HCT116 (cell line): ENCODE measurements at regions not wholly inside any gene's neighbourhood (a gene's known extent, or its start where the extent isn't known, plus 50 kb on each side); places are given as distances from the start of the nearest gene placed in this dataset.

Source experiments
- ATAC-seq: fragments of 200-7000 bp; cut with Tn5 transposase; 2 replicates; pipeline ENCODE4 v1.9.1; 2020; ENCODE audit warnings: mild to moderate bottlenecking, moderate library complexity
- BruUV-seq: library from RNA; stranded (reverse); fragments of 400-500 nt; replicated peaks from 2 replicates; lab custom pipeline; 2021; lab: Mats Ljungman, UMichigan
- CTCF ChIA-PET: fragments of 300-600 bp; sonication (Branson Sonifier 250); formaldehyde crosslinking; loops from one replicate; lab custom pipeline; 2021; ENCODE audit warnings: antibody characterized with exemption; lab: Charles Lee
- POLR2A ChIA-PET: fragments of 300-600, 350-600 bp; sonication (Branson Sonifier 250); formaldehyde crosslinking; loops from one replicate; lab custom pipeline; 2021; ENCODE audit warnings: antibody characterized with exemption; lab: Charles Lee
- RAD21 ChIA-PET, 2 experiments: fragments of 300-600 bp; sonication (Branson Sonifier 250); formaldehyde crosslinking; loops; one replicate each; lab custom pipeline; 2023; ENCODE audit warnings: low total read pairs in 2 of 2; ENCODE audit not compliant: uncharacterized antibody in 2 of 2, unreplicated experiment in 2 of 2, low non-redundant PET in 1 of 2; lab: Charles Lee
- DNase-seq: peaks from one replicate; pipeline ENCODE4 v3.0.0-alpha.2; 2010; ENCODE audit warnings: low read depth, low spot score
- H2AFZ ChIP-seq: fragments of 200-600 bp; shearing (Covaris generic), sonication (generic); 2 replicates; pipeline ENCODE4 v1.6.1; 2017; ENCODE audit warnings: low read depth, mixed run types, mixed read lengths, antibody characterized with exemption, low read length; ENCODE audit not compliant: poor library complexity, severe bottlenecking
- H3K27ac ChIP-seq: 2 replicates; pipeline ENCODE4 v1.5.1; 2012; ENCODE audit warnings: low read depth, low read length
- H3K27me3 ChIP-seq: fragments of 200-600 bp; sonication (generic); 2 replicates; pipeline ENCODE4 v1.6.1; 2016; ENCODE audit warnings: mixed run types, low read length, mixed read lengths; ENCODE audit not compliant: insufficient read depth
- H3K36me3 ChIP-seq, 2 experiments: fragments of 200-500 bp in 1 of 2; fragments of 200-600 bp in 1 of 2; sonication (Bioruptor generic) in 1 of 2; sonication (generic) in 1 of 2; 2 replicates each; pipeline versions ENCODE4 v1.5.1 to v1.6.1; 2014 to 2016; ENCODE audit warnings: low read length in 2 of 2, inconsistent platforms in 1 of 2, mixed read lengths in 1 of 2, mixed run types in 1 of 2; ENCODE audit not compliant: insufficient read depth in 2 of 2, control insufficient read depth in 1 of 2
- H3K4me1 ChIP-seq, 2 experiments: fragments of 200-600 bp in 1 of 2; sonication (generic) in 1 of 2; 2 replicates each; pipeline versions ENCODE4 v1.5.1 to v1.6.1; 2012 to 2017; ENCODE audit warnings: low read length in 2 of 2, inconsistent platforms in 1 of 2, mild to moderate bottlenecking in 1 of 2, mixed read lengths in 1 of 2, mixed run types in 1 of 2, moderate library complexity in 1 of 2; ENCODE audit not compliant: insufficient read depth in 2 of 2, control insufficient read depth in 1 of 2
- H3K4me2 ChIP-seq: fragments of 200-600 bp; sonication (generic); 2 replicates; pipeline ENCODE4 v1.6.1; 2017; ENCODE audit warnings: mixed run types, low read length, mixed read lengths
- H3K4me3 ChIP-seq, 2 experiments: fragments of 200-600 bp in 1 of 2; sonication (generic) in 1 of 2; replicated peaks in 1 of 2; 2 replicates each; pipeline ENCODE4 v1.5.1; 2011 to 2016; ENCODE audit warnings: low read length in 2 of 2, control low read depth in 1 of 2, low read depth in 1 of 2, mild to moderate bottlenecking in 1 of 2, mixed read lengths in 1 of 2, mixed run types in 1 of 2
- H3K79me2 ChIP-seq: fragments of 200-600 bp; sonication (generic); 2 replicates; pipeline ENCODE4 v1.6.1; 2017; ENCODE audit warnings: mild to moderate bottlenecking, mixed run types, low read length, moderate library complexity, mixed read lengths; ENCODE audit not compliant: insufficient read depth
- H3K9ac ChIP-seq: fragments of 200-600 bp; sonication (generic); 2 replicates; pipeline ENCODE4 v1.6.1; 2016; ENCODE audit warnings: low read length, mixed read lengths
- H3K9me2 ChIP-seq: fragments of 200-600 bp; sonication (generic), shearing (Covaris generic); 2 replicates; pipeline ENCODE4 v1.6.1; 2017; ENCODE audit warnings: mixed run types, mild to moderate bottlenecking, moderate library complexity; ENCODE audit not compliant: insufficient read depth
- H3K9me3 ChIP-seq, 2 experiments: fragments of 200-500 bp in 1 of 2; fragments of 200-600 bp in 1 of 2; sonication (Bioruptor generic) in 1 of 2; sonication (generic) in 1 of 2; 2 replicates each; pipeline ENCODE4 v1.6.1; 2014 to 2017; ENCODE audit warnings: low read length in 2 of 2, mixed read lengths in 2 of 2, inconsistent platforms in 1 of 2, low read depth in 1 of 2, mild to moderate bottlenecking in 1 of 2, mixed run types in 1 of 2, moderate library complexity in 1 of 2; ENCODE audit not compliant: control insufficient read depth in 1 of 2, insufficient read depth in 1 of 2
- H4K20me1 ChIP-seq: fragments of 200-600 bp; sonication (generic), shearing (Covaris generic); 2 replicates; pipeline ENCODE4 v1.6.1; 2017; ENCODE audit warnings: mixed run types, mild to moderate bottlenecking, moderate library complexity; ENCODE audit not compliant: insufficient read depth
- ELF1 ChIP-seq: IDR thresholded peaks from 2 replicates; pipeline ENCODE4 v1.6.1; 2012; ENCODE audit warnings: low read depth, borderline replicate concordance
- EZH2phosphoT487 ChIP-seq: fragments of 200-600 bp; IDR thresholded peaks from 2 replicates; pipeline ENCODE4 v1.6.1; 2018; ENCODE audit warnings: antibody characterized with exemption, borderline replicate concordance
- TCF7L2 ChIP-seq: IDR thresholded peaks from 2 replicates; pipeline ENCODE4 v1.7.0; 2011; ENCODE audit warnings: borderline replicate concordance, inconsistent platforms; ENCODE audit not compliant: insufficient read depth, insufficient read length; ENCODE audit errors: extremely low read depth
- ZFX ChIP-seq: fragments of 450-650 bp; IDR thresholded peaks from 2 replicates; pipeline ENCODE4 v1.6.1; 2017
- intact Hi-C: fragments of 100-400 bp; cut with micrococcal nuclease; formaldehyde crosslinking; loops from 2 replicates; pipeline ENCODE4 v1.10.0; 2022
- TF ChIP-seq, protein P1 (sequence below): IDR thresholded peaks from 2 replicates; pipeline ENCODE4 v1.6.1; 2012; ENCODE audit warnings: low read depth
- TF ChIP-seq, protein P2 (sequence below): IDR thresholded peaks from 2 replicates; pipeline ENCODE4 v1.6.1; 2012

DNA sequence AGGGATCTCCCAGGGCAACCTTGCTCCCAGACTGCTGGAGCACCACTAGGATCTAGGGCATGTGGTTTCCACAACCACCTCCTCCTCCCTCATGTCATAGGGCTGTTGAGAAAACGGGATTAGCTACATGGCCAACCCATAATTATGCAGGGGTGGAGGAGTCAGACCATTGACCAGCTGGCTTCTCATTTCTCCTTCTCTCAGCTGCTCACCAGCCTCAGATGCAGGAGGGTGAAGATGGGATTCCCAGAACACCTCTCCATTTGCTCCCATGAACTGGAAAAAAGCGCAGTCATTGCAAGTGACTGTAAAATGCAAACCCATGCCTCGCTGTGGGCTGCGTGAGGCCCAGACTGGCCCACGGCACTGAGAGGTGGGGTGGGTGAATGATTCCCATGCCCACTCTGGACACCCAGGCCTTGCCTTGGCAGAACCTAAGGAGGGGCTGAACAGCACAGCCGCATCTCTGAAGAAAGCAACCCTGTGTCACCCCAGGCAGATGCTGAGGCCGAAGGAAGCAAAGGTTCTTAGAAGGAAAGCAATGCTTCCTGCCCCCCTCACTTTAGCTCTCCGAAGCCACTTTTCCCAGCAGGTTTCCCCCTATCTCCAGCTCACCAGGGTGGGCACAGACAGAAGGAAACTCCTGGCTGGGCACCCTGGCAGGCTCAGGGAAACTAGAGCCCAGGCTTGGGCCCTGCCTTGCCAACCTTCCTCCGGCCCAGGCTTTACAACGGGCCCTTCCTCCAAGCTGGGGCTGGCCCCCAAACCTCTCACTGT, 69.6 kb upstream of the RTN4 start:
- no peak for DNase-seq
- CTCF ChIA-PET, result no interaction called here

DNA sequence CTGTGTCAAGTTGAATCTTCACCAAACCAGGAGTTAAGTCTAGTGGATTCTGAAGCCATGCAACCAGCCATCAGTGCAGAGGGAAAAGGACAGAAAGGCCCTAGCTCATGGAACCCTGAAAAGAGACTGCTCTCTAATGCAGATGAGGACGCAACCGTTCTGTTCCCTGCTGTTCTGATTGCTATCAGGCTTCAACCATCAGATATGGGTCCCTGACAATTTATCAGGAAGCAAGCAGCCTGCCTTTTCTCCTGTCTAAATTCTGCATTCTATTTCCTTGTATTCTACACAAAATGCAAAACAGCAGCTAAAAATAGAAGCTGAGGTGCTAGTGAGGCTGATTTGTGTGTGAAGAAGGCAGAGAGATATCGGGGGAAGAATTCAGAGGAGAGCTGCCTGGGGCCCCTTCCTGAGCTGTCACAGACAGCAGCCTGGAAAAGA, 68.4 kb upstream of the RTN4 start:
- no peaks in the 10 kb centered on the region for H3K79me2 ChIP-seq
- H4K20me1 ChIP-seq, result no peaks in the 10 kb centered on the region
- H3K27ac ChIP-seq, result no peak overlapping the region
- H2AFZ ChIP-seq, result no peak overlapping the region
- no peaks in the 10 kb centered on the region for H3K36me3 ChIP-seq
- no TSS peak for BruUV-seq
- no peak overlapping the region for H3K4me2 ChIP-seq
- DNase-seq (no peak), ATAC-seq (no peak)
- H3K9me3 ChIP-seq, result no peaks in the 10 kb centered on the region
- ChIA-PET RAD21 (no interaction called here), POLR2A (interaction anchor here (1.0 to 2.3 kb wide), 3 partner anchors 9 to 71 kb away, joined by 3 to 6 read pairs (median 3); partner anchors contain the start of gene RTN4), CTCF (no interaction called here)
- H3K27me3 ChIP-seq, result no peaks in the 10 kb centered on the region
- intact Hi-C loops, result no loop called here
- no peaks in the 10 kb centered on the region for H3K9me2 ChIP-seq
- TF ChIP-seq EZH2phosphoT487 (no peak), TCF7L2 (no peak)
- TF ChIP-seq, protein P1, sequence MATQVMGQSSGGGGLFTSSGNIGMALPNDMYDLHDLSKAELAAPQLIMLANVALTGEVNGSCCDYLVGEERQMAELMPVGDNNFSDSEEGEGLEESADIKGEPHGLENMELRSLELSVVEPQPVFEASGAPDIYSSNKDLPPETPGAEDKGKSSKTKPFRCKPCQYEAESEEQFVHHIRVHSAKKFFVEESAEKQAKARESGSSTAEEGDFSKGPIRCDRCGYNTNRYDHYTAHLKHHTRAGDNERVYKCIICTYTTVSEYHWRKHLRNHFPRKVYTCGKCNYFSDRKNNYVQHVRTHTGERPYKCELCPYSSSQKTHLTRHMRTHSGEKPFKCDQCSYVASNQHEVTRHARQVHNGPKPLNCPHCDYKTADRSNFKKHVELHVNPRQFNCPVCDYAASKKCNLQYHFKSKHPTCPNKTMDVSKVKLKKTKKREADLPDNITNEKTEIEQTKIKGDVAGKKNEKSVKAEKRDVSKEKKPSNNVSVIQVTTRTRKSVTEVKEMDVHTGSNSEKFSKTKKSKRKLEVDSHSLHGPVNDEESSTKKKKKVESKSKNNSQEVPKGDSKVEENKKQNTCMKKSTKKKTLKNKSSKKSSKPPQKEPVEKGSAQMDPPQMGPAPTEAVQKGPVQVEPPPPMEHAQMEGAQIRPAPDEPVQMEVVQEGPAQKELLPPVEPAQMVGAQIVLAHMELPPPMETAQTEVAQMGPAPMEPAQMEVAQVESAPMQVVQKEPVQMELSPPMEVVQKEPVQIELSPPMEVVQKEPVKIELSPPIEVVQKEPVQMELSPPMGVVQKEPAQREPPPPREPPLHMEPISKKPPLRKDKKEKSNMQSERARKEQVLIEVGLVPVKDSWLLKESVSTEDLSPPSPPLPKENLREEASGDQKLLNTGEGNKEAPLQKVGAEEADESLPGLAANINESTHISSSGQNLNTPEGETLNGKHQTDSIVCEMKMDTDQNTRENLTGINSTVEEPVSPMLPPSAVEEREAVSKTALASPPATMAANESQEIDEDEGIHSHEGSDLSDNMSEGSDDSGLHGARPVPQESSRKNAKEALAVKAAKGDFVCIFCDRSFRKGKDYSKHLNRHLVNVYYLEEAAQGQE, result no peak
- TF ChIP-seq, protein P2, sequence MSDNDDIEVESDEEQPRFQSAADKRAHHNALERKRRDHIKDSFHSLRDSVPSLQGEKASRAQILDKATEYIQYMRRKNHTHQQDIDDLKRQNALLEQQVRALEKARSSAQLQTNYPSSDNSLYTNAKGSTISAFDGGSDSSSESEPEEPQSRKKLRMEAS, result no peak
- no peak overlapping the region for H3K4me3 ChIP-seq
- peaks cover 12 to 32% of the 10 kb centered on the region in 2 experiments for H3K4me1 ChIP-seq
- no peak overlapping the region for H3K9ac ChIP-seq

More for the DNA sequence above, 69.6 kb upstream of the RTN4 start:
- Histone ChIP-seq H4K20me1 (no peaks in the 10 kb centered on the region), H3K9me2 (no peaks in the 10 kb centered on the region), H3K9ac (no peak overlapping the region)
- intact Hi-C loops, result no loop called here
- TF ChIP-seq ELF1 (no peak), ZFX (no peak)
- TF ChIP-seq, all 23 proteins: peak for 0
- Histone ChIP-seq H3K27me3 (no peaks in the 10 kb centered on the region), H3K79me2 (no peaks in the 10 kb centered on the region), H2AFZ (no peak overlapping the region), H3K27ac (no peak overlapping the region), H3K36me3 (no peaks in the 10 kb centered on the region), H3K4me3 (no peak overlapping the region), H3K4me2 (no peak overlapping the region), H3K4me1 (peaks cover 12 to 19% of the 10 kb centered on the region in 2 experiments), H3K9me3 (no peaks in the 10 kb centered on the region)
- no TSS peak for BruUV-seq
- ChIA-PET RAD21 (interaction anchor here in 1 of 2 experiments (0.6 kb wide), 1 partner anchor 50 kb away, joined by 8 read pairs; no protein-coding TSS in a partner anchor), POLR2A (interaction anchor here (0.9 to 2.3 kb wide), 5 partner anchors 8 to 72 kb away, joined by 3 to 6 read pairs (median 3); partner anchors contain the start of gene RTN4)
- no peak for ATAC-seq
